ENCODE measurements at regions not wholly inside any gene's neighbourhood (a gene's known extent, or its start where the extent isn't known, plus 50 kb on each side); places are given as distances from the start of the nearest gene placed in this dataset.

DNA sequence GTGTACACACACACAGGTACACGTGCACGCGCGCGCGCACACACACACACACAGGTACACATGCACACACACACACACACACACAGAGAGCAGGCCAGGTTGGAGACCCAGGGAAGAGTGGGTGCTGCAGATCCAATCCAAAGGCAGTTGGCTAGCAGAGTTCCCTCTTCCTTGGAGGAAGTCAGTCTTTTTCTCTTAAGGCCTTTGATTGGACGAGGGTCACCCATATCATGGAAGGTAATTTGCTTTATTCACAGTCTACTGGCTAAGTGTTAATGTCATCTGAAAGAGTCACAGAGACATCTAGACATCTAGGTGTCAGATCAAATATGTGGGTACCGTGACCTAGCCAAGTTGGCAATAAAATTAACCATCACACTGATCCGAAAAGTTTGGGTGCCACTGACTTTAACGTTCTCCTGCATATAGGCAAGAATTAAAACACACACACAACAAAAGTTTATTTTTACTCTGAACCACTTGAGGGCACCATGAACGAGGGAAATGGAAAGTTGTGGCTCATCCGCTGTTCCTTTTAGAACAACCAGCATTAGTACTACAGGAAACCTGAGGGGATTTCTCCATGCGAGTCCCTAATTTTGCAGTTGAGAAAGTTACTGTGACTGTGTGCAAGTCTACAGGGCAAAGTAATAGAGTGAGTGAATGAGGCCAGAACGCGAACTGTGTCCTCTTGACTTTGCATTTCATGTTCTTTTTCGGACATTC is 66.0 kb upstream of the STOX2 start:
- Histone ChIP-seq H3K79me2 (ENCODE audit: control insufficient read depth, low read length) (no peaks in the 10 kb centered on the region), H3K4me1 (ENCODE audit: control insufficient read depth, low read length) (no peaks in the 10 kb centered on the region), H3F3A (ENCODE audit: control insufficient read depth, insufficient read depth) (no peaks in the 10 kb centered on the region), H3K27ac (ENCODE audit: low read depth, low read length) (no peak overlapping the region), H3K4me2 (ENCODE audit: low read length) (no peak overlapping the region), H3K4me3 (ENCODE audit: low read length) (no peak overlapping the region), H3K36me3 (ENCODE audit: control insufficient read depth, low read length) (no peaks in the 10 kb centered on the region), H3K27me3 (ENCODE audit: control insufficient read depth, low read length) (no peaks in the 10 kb centered on the region), H4K20me1 (ENCODE audit: control insufficient read depth, insufficient read depth, low read depth, low read length) (no peaks in the 10 kb centered on the region), H3K9me3 (ENCODE audit: control insufficient read depth, insufficient read depth, low read length) (no peaks in the 10 kb centered on the region), H3K9me2 (replicated peaks; ENCODE audit: control insufficient read depth, low read length) (no peaks in the 10 kb centered on the region)
- no peak for TF ChIP-seq CTCF (IDR thresholded peaks at IDR 0.05; ENCODE audit: low read depth, low read length, poor library complexity, severe bottlenecking)
- TF ChIP-seq EZH2phosphoT487 (IDR thresholded peaks at IDR 0.05; ENCODE audit: borderline replicate concordance, low read length) = no peak

DNA sequence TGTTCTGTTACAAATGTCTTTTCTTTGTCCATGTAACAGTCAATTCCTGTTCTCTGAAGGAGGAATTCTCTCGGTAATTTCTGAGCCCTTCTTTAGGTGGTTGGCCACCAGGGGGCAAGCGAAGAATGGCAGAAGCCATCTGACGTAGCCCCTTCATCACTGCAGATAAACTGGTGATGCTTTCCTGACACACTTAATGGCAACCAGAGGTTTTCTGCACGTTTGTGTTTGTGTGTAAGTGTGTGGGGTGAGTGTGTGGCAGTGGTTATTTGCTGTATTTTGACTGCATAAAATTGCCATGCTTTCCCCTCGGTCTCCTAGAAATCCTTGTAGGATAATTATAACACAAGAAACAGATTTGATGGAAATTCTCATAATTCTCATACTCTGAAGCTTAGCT is 64.8 kb upstream of the STOX2 start:
- Histone ChIP-seq H3K4me1 (ENCODE audit: control insufficient read depth, low read length) (no peaks in the 10 kb centered on the region), H3K27me3 (ENCODE audit: control insufficient read depth, low read length) (peaks cover 3% of the 10 kb centered on the region; the same call in 1 of the 2 replicates), H3K36me3 (ENCODE audit: control insufficient read depth, low read length) (no peaks in the 10 kb centered on the region), H3K9me3 (ENCODE audit: control insufficient read depth, insufficient read depth, low read length) (no peaks in the 10 kb centered on the region), H3F3A (ENCODE audit: control insufficient read depth, insufficient read depth) (no peaks in the 10 kb centered on the region), H3K79me2 (ENCODE audit: control insufficient read depth, low read length) (no peaks in the 10 kb centered on the region), H4K20me1 (ENCODE audit: control insufficient read depth, insufficient read depth, low read depth, low read length) (no peaks in the 10 kb centered on the region), H3K4me3 (ENCODE audit: low read length) (no peak overlapping the region), H3K9me2 (replicated peaks; ENCODE audit: control insufficient read depth, low read length) (no peaks in the 10 kb centered on the region), H3K4me2 (ENCODE audit: low read length) (no peak overlapping the region), H3K27ac (ENCODE audit: low read depth, low read length) (no peak overlapping the region)
- TF ChIP-seq CTCF (IDR thresholded peaks at IDR 0.05; ENCODE audit: low read depth, low read length, poor library complexity, severe bottlenecking) (peak; percentile 81), EZH2phosphoT487 (IDR thresholded peaks at IDR 0.05; ENCODE audit: borderline replicate concordance, low read length) (no peak)

DNA sequence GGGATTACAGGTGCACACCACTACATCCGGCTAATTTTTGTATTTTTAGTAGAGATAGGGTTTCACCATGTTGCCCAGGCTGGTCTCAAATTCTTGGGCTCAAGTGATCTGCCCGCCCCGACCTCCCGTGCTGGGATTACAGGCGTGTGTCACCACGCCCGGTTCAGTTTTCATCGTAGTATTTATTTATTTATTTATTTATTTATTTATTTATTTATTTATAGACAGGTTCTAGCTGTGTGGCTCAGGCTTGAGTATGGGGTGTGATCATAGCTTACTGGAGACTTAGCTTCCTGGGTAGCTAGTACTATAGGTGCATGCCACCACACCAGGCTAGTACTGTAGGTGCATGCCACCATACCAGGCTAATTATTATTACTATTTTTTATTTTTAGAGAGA is 64.1 kb upstream of the STOX2 start:
- Histone ChIP-seq H3K27me3 (ENCODE audit: control insufficient read depth, low read length) (peaks cover 6% of the 10 kb centered on the region; the same call in 1 of the 2 replicates), H3K36me3 (ENCODE audit: control insufficient read depth, low read length) (no peaks in the 10 kb centered on the region), H4K20me1 (ENCODE audit: control insufficient read depth, insufficient read depth, low read depth, low read length) (no peaks in the 10 kb centered on the region), H3K9me3 (ENCODE audit: control insufficient read depth, insufficient read depth, low read length) (no peaks in the 10 kb centered on the region), H3K4me1 (ENCODE audit: control insufficient read depth, low read length) (no peaks in the 10 kb centered on the region), H3K9me2 (replicated peaks; ENCODE audit: control insufficient read depth, low read length) (no peaks in the 10 kb centered on the region), H3F3A (ENCODE audit: control insufficient read depth, insufficient read depth) (no peaks in the 10 kb centered on the region), H3K27ac (ENCODE audit: low read depth, low read length) (no peak overlapping the region), H3K4me2 (ENCODE audit: low read length) (no peak overlapping the region), H3K79me2 (ENCODE audit: control insufficient read depth, low read length) (no peaks in the 10 kb centered on the region), H3K4me3 (ENCODE audit: low read length) (no peak overlapping the region)
- TF ChIP-seq EZH2phosphoT487 (IDR thresholded peaks at IDR 0.05; ENCODE audit: borderline replicate concordance, low read length) (no peak), CTCF (IDR thresholded peaks at IDR 0.05; ENCODE audit: low read depth, low read length, poor library complexity, severe bottlenecking) (no peak)

Measured in DOHH2 (cell line).